ENCODE measurements at regions not wholly inside any gene's neighbourhood (a gene's known extent, or its start where the extent isn't known, plus 50 kb on each side); places are given as distances from the start of the nearest gene placed in this dataset.
"Not testable (repeated sequence)": the region's sequence is repeated elsewhere in the genome, so short reads cannot be mapped to it uniquely, and the experiment has no call there.

- TF ChIP-seq, protein P1, sequence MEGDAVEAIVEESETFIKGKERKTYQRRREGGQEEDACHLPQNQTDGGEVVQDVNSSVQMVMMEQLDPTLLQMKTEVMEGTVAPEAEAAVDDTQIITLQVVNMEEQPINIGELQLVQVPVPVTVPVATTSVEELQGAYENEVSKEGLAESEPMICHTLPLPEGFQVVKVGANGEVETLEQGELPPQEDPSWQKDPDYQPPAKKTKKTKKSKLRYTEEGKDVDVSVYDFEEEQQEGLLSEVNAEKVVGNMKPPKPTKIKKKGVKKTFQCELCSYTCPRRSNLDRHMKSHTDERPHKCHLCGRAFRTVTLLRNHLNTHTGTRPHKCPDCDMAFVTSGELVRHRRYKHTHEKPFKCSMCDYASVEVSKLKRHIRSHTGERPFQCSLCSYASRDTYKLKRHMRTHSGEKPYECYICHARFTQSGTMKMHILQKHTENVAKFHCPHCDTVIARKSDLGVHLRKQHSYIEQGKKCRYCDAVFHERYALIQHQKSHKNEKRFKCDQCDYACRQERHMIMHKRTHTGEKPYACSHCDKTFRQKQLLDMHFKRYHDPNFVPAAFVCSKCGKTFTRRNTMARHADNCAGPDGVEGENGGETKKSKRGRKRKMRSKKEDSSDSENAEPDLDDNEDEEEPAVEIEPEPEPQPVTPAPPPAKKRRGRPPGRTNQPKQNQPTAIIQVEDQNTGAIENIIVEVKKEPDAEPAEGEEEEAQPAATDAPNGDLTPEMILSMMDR (IDR thresholded peaks at IDR 0.05), result not testable (repeated sequence)
- not testable (repeated sequence) for TF ChIP-seq POLR2A (IDR thresholded peaks at IDR 0.05)
Observed at GRCh38 chr3:143178775-143179548, 59.4 kb downstream of the CHST2 start.
